GM18873 (cell line): ENCODE measurements at regions not wholly inside any gene's neighbourhood (a gene's known extent, or its start where the extent isn't known, plus 50 kb on each side); places are given as distances from the start of the nearest gene placed in this dataset.

Source experiments
- ATAC-seq: cut with Tn5 transposase; IDR thresholded peaks from one replicate; pipeline ENCODE4 v1.9.1; 2021; ENCODE audit warnings: mild to moderate bottlenecking, moderate library complexity, moderate number of reproducible peaks; ENCODE audit not compliant: unreplicated experiment, low FRiP score

DNA sequence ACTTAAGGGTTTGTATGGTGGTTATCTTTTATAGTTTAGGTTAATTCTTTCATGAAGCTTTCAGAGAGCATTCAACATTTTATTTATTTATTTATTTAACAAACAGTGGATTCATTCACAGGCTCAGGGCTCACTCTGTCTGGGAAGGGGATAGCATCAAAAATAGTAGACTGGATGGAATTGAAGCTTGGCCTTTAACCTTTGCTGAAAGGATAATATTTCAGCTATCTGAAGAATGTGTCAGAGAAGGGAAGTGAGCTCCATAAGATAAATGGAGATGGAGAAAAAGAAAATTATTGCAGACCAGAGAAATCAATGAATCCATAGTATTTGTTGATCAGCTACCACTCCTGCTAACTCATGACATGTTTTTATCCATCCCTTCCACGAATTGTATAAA lies 305.6 kb downstream of the COG6 start:
- no peak for ATAC-seq

DNA sequence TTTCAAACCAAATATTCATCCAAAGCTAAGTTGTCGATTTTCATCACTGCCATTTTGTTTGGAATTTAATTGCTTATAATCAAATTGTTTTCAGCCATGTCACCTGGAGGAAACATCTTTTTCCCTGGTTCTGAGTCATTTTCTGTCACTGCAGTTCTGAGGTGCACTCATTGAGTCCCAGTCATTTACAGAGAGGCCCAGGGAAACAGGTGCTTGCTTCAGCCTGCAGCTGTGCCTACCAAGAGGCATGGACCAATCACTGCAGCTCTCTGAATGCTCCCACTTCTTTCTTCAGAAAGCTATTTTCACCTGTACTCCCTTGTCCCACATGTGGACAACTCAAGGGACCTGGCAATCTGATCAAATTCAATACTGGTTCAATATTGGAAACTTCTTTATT lies 308.1 kb downstream of the COG6 start:
- ATAC-seq = no peak

DNA sequence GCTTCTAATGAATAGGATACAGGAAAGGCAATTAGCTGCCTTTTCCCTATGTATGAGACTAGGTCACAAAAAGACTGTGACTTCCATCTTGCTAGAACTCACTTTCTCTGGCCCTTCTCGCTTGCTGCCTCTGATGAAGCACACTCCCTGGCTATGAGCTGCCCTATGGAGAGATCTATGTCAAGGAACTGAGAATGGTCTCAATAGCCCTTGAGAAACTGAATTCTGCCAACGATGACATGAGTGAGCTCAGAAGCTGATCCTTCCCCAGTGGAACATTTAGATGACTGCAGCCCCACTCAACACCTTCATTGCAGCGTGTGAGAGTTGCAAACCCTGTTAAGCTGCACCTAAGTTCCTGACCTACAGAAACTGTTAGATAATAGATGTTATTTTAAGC lies 309.8 kb downstream of the COG6 start:
- ATAC-seq = no peak

DNA sequence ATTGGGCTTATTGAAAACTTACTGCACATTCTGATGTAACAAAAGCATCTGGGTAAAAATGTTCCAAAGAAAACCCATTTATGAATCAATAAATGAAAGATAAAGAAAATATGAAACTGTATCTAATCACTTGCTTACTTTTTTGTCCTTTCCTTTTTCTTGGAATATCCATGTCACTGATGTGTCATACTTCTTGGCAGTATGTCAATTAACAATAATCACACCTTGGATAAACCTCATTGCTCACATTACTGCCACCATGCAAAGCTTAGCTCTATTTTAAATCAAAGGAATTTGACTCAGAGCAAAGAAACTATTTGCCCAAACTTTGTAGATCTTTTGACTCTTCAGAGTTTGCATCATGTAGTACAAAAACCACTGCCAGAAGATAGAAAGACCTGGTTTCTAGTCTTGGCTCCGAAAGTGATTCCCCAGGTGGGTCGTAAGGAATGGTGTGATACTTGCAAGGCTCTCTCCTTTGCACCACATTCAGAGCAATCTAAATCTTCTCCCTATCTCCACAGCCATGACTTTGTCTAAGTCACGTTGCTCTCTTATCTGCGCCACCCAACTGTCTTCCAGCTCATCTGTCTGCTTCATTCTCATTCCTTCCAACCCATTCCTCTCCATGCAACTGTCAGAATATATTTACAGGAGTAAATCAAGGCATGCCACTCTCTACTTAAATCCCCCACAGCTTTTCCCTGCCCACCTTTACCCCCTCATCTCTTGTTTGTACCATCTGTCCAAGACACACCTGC lies 311.9 kb downstream of the COG6 start:
- no peak for ATAC-seq

DNA sequence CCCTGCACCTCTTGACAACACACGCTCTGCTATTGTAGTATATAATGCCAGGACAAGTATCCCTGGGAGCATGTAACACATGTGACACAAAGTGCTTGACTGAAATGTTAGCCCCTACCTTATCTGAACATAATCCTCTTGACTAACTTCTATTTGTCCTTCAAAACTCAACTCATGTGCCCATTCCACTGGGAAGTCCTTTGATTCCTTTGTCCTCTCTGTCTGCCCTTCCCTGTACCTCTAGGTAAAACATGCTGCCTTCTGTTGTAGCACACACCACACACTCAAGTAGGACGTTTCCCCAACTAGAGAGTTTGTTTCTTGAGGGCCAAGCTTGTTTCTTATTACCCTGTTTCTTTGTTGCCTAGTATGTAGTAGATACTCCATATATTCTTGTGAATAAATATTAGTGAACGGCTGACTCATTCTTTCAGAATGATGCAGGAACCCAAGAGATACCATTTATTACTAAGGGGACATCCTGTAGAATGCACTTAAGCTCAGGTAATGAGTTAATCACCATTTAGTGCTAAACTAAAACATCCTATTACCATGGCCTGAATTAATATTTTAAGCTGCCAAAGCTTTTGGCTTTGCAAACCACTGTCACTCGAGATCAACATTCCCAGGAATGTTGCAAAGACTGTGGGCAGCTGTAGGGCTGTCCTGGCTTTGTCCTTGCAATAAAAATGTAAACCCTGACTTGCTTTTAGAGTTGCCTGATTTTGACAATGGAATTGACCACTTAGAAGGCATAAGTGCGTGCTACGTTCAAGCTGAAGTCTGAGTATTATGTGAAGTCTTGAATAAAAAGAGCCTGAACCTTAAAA lies 313.4 kb downstream of the COG6 start:
- ATAC-seq = no peak

DNA sequence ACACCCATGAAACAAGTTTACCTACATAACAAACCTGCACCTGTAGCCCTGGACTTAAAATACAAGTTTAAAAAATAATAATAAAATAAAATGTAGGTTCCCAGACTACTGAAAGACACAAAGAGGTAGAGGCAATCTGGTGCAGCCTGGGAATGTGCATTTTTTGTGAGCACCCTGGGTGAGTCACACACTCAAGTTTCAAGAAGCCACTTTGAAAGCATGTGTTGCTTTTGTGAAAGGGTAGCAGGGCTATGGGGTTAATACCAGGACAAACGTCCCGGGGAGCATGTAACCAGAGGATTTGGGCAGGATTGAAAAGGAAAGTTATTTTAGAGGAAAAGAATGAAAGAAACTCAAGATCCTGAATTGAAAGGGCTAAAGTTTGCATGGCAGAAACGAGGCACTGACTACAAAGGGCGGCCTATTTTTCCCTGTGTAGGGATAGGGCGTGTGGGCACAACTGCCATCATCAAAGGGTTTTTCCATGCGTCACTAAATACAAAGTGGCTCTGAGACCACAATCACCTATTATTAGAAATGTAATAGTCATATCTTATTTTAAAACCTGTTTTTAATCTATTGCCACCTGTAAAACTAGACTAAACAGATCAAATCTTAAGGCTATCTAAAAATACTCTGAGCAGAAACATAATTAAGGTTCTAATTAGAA lies 314.9 kb downstream of the COG6 start:
- no peak for ATAC-seq

DNA sequence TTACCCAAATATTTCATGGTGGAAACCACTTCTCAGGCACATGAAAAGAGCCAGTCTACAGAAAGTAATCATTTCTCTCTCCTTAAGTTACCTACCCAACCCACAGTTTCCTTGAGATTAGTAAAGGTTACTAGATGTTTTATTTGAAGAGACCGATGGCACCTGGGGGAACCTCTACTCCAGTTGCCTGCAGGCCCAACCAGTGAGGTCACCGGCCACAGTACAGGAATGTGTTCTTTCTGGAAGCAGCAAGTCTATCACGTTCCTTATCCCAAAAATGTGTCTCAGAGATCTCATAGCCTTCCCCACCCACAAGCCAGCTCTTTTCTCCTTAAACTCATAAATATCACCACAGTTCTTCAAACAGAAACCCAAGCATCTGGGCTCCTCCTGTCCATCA lies 316.1 kb downstream of the COG6 start:
- no peak for ATAC-seq

DNA sequence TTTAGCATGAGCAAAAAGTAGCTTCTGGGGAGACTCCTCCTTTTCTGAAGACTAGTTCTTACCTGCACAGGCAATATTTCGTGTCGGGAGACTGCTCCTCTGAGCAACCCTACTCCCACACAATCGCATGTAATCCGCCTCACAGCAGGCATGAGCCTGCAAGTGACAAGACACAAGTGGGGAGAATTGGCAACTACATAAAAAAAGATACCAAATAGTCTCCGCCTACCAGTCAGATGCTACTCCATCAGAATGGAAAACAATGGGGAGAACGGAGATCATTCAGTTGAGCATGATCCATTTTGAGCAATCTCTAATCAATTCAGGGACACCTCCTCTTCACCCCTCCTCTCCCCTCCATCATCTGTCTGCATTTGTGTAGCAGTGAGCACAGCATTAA lies 321.0 kb downstream of the COG6 start:
- no peak for ATAC-seq

DNA sequence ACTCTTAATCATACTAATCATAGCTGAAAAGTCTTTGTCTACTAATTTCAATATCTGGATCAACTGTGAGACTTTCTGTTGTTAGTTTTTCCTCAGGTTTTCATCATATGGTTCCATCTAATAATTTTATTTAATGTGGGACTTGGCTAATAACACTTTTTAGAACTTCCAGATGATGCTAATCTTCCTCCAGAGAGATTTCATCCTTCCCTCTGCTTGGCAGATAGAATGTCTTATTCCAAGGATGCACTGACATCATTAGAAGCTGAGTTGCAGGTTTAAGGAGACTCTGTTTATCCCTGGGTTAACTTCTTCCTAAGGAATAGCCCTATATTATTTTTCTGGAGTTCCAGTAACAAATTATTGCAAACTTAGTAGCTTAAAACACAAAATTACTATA lies 325.6 kb downstream of the COG6 start:
- ATAC-seq = no peak

DNA sequence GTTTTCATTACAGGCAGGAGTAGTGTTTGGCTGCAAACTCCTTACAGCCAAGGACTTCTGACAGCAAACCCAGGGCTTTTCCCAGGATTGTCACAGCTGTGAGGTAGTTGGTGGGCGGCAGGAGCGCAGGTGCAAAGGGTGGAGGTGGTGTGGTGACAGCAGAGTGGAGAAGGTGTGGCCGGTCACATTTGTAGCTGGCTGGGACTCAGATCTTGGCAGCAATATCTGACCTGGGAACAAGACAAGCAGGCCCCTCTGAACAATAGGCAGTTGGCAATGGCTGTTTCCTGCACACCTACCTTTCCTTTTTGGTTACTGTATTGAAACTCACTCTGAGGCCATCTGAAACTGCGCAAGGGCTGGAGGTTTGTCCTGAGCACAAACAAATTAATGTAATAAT lies 327.3 kb downstream of the COG6 start:
- ATAC-seq = no peak

DNA sequence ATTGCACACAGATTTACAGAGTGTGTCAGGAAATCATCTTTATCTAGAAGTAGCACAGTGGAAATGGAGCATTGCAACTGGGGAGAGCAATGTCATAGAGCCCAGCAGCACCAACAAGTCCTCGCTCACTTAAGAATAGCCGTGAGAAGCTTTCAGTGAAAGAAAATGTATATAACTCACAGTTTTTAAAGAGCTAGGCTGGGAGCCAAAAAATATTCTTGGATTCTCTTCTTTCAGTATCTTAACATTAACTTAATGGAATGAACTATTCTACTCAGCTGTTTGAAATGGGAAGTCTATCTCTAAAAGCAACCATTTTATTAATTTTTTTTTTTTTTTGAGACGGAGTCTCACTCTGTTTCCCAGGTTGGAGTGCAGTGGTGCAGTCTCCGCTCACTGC lies 329.6 kb downstream of the COG6 start:
- ATAC-seq = no peak

DNA sequence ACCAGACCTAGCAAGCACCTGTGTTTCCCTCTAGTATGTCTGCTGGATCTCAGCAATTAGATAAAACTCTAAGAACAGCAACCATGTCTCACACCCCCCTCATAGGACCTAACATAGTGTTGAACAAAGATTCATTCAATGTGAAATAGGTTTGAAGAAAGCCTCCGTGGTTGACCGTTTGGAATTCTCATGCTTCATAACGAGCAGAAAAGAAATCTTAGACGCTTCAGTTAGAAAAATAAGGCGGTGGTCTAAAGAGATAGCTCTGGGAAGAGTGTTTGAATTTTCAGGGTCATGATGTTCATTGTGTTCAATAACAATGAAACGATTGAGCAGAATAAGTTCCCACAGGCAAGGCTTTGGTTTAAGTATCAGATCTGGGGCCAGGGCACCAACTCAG lies 332.9 kb downstream of the COG6 start:
- ATAC-seq = no peak

DNA sequence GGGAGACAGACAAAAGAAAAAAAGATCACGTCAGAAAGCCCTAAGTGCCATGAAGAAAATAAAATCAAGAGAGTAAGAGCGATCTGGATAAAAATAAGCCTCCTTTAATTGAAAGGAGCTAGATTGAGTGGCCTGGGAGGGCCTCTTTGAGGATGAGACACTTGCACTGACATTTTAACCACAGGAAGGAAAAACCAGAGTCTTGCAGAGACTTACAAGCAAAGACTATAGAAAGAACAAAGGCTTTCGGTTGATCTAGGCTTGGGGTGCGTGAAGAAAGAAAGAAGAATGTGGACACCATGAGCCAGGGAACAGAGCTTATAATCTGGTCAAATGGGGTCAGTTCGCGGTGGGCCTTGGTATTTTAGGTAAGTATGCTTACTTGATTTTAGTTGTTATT lies 342.7 kb downstream of the COG6 start:
- no peak for ATAC-seq

DNA sequence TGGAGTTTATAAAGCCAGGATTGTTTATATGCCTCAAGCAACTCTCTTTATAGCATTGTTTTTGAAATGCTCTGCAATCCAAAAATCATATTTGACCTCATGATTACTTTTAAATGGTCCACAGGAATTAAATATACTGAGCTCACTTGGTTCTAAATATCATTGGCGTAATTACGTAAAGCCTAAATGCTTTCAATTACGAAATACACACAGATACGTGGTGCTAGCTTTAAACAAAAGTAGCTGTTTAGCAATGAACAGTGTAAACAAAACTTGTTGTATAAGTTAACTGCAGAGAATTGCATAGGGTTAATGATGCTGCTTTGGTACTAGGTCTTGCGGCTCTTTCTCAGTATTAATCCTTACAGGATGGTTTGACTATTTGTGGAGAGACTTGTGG lies 346.6 kb downstream of the COG6 start:
- ATAC-seq = no peak

DNA sequence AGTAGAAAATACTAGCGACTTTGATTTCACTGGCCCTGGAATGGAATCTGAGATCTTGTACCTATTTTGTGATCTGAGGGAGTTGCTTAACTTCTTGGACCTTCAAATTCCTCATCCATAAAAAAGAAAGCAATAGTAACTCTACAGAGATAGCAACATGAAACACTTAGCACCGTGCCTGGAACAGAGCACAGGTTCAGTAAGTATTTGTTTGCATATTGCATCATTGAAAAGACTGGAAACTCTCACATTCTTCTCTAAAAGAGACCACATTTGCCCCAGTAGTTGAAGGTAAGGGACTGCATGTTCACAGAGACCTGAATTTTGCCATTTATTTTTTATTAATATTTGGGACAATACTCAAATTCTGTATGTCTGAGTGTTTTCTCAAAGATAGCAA lies 358.1 kb downstream of the COG6 start:
- ATAC-seq = no peak

DNA sequence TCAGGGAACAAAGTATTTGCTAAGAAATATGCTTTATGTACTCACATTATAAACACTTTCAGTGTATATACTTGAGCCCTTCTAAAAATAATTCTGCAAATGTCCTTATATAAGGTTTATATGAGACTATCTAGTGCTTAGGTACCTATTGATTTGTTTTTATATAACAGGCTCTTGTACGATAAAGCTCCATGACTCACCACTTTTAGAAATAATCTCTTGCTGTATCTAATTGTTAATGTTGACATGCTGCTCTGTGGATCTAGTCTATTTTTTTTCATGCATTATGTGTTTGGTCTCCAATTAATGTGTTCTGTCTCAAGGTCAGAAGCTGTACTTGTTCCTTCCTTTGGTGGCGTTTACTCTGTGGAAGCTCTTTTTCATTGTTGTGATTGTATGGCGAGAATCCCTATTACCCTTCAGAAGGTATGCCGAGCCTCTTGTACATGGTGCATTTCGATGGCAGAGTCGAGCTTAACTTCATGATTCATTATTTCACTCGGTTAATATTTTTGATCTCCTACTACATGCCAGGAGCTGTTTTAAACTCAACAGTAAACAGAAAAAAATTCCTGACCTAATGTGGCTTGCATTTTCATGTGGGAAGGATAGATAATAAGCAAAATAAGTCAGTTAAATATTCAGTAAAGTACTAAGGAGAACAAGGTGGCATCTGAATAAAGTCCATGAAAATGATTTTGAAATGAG lies 361.6 kb downstream of the COG6 start:
- no peak for ATAC-seq

DNA sequence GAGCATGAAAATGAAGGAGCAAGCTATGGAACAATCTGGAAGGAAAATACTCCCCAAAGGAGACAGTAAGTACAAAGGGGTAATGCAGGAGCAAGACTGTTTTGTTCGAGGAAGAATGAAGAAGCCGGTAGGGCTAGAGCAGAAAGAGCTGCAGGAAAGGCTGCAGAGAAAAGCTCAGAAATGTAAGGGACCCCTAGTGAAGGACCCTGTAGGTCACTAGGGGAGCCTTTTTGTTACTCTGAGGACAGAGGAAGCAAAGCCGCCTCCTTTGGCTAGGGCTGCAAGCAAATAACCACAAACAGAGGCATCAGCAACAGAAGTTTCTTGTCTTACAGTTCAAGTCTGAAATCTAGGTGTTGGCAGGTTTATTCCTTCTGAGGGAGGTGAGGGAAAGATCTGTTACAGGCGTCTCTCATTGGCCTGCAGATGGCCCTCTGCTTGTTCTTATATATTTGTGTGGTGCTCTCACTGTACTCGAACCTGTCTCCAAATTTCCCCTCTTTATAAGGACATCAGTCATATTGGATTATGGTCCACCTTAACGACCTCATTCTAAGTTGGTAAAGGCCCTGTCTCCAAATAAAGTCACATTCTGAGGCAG lies 362.3 kb downstream of the COG6 start:
- ATAC-seq = no peak

DNA sequence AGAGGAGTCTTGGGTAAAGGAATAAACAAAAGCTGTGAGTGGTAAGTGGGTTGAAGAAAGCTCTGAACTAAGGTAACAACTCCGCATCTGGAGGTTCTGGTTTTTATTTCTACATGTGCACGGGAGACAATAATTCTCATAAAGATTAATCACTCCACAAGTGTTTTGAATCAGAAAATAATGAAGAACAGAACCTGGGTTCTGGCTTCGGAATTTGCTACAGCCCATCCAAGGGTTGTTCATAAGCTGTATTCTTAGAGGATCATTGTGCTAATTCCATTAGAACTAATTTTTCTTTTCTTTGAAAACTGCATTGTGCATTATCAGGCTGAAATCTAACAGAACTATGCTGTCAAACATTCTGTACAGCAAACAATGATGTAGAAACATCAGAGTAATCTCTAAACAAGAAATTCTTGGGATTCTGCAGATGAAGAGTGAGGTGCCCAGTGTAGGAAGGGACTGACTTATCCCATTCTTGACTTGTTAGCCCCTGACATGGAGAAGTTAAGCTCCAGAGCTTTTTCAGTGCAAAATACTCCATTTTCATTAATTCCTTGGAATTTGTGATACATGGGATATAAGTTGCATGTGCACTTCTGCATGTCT lies 368.2 kb downstream of the COG6 start:
- no peak for ATAC-seq

DNA sequence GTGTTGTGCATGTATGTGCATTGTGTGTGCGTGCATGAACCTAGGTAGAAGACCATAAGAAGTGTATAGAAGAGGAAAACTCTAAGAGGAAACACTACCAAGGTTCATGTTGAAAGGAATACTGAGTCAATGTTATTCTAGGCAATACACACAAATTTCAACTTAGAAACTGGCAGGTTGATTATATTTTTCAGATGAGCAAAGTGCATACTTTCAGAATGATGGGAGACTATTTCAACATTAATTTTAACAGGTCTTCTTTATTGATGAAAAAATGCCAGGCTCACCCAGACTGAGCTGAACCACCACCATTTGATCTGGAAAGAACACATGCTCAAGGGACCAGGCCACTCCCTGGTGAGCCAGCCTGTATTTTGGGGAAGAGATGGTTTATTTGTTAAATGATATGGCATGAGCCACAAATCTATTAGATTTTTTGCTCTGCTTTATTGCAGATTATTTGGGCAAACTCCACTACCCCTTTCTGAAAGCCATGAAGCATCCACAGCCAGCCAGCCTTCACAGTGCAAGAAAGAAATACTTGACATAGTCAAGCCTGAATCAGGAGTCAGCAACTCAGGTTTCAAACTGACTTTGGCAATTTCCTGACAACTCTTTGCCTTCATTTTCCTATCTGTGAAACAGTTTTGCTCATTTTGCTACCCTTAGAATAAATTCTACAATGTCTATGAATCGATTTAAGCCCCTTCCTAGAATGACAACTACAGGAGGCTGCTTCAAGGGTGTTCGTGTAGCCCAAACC lies 368.9 kb downstream of the COG6 start:
- ATAC-seq = no peak
